ENCODE measurements at regions not wholly inside any gene's neighbourhood (a gene's known extent, or its start where the extent isn't known, plus 50 kb on each side); places are given as distances from the start of the nearest gene placed in this dataset.

GRCh38 chr4:119955256-119955655 lies 111.4 kb downstream of the MAD2L1 start:
- TF ChIP-seq CTCF (IDR thresholded peaks at IDR 0.05) (no peak), EP300 (IDR thresholded peaks at IDR 0.05) (no peak), POLR2A (IDR thresholded peaks at IDR 0.05) (no peak)

Data from suprapubic skin (tissue), 3 donors.